GM20000 (cell line): ENCODE measurements at regions not wholly inside any gene's neighbourhood (a gene's known extent, or its start where the extent isn't known, plus 50 kb on each side); places are given as distances from the start of the nearest gene placed in this dataset.

Source experiments
- DNase-seq: peaks from one replicate; pipeline ENCODE4 v3.0.0; 2012; ENCODE audit warnings: low spot score
- CTCF ChIP-seq: IDR thresholded peaks from 2 replicates; pipeline ENCODE4 v1.5.1; 2012; ENCODE audit warnings: mild to moderate bottlenecking, control low read depth; ENCODE audit errors: extremely low read depth, missing control alignments

- DNase-seq: no peak
- no peak for TF ChIP-seq CTCF
Observed at GRCh38 chr4:60581919-60582536, 618.1 kb upstream of the ADGRL3 start.

GRCh38 chr4:60588556-60588955, 611.6 kb upstream of the ADGRL3 start:
- DNase-seq: no peak
- no peak for TF ChIP-seq CTCF

- no peak for TF ChIP-seq CTCF
- DNase-seq: no peak
Observed at GRCh38 chr4:60589425-60589824, 610.7 kb upstream of the ADGRL3 start.

GRCh38 chr4:60590116-60590515, 610.0 kb upstream of the ADGRL3 start:
- DNase-seq: no peak

GRCh38 chr4:60605646-60606354, 594.3 kb upstream of the ADGRL3 start:
- no peak for DNase-seq

More at GRCh38 chr4:60590116-60590515, 610.0 kb upstream of the ADGRL3 start:
- TF ChIP-seq CTCF: no peak

GRCh38 chr4:60611762-60612496, 588.2 kb upstream of the ADGRL3 start:
- DNase-seq: no peak
- no peak for TF ChIP-seq CTCF

More at GRCh38 chr4:60605646-60606354, 594.3 kb upstream of the ADGRL3 start:
- TF ChIP-seq CTCF: no peak

- no peak for TF ChIP-seq CTCF
- no peak for DNase-seq
Observed at GRCh38 chr4:60617731-60618130, 582.4 kb upstream of the ADGRL3 start.
